ENCODE measurements at regions not wholly inside any gene's neighbourhood (a gene's known extent, or its start where the extent isn't known, plus 50 kb on each side); places are given as distances from the start of the nearest gene placed in this dataset.

GRCh38 chr6:48825501-48826151 lies 637.4 kb downstream of the MMUT start:
- H3K36me3 Mint-ChIP-seq (ENCODE audit: low read depth), result no peaks in the 10 kb centered on the region
- no peaks in the 10 kb centered on the region for H3K27me3 Mint-ChIP-seq (ENCODE audit: low read depth, poor library complexity)
- H3K9me3 Mint-ChIP-seq, result no peaks in the 10 kb centered on the region
- no peak for DNase-seq
- TF ChIP-seq, protein P1, sequence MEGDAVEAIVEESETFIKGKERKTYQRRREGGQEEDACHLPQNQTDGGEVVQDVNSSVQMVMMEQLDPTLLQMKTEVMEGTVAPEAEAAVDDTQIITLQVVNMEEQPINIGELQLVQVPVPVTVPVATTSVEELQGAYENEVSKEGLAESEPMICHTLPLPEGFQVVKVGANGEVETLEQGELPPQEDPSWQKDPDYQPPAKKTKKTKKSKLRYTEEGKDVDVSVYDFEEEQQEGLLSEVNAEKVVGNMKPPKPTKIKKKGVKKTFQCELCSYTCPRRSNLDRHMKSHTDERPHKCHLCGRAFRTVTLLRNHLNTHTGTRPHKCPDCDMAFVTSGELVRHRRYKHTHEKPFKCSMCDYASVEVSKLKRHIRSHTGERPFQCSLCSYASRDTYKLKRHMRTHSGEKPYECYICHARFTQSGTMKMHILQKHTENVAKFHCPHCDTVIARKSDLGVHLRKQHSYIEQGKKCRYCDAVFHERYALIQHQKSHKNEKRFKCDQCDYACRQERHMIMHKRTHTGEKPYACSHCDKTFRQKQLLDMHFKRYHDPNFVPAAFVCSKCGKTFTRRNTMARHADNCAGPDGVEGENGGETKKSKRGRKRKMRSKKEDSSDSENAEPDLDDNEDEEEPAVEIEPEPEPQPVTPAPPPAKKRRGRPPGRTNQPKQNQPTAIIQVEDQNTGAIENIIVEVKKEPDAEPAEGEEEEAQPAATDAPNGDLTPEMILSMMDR (IDR thresholded peaks at IDR 0.05), result no peak
- no peak overlapping the region for H3K27ac Mint-ChIP-seq
- no peaks in the 10 kb centered on the region for H3K4me1 Mint-ChIP-seq
- H3K4me3 Mint-ChIP-seq, result no peak overlapping the region

DNA sequence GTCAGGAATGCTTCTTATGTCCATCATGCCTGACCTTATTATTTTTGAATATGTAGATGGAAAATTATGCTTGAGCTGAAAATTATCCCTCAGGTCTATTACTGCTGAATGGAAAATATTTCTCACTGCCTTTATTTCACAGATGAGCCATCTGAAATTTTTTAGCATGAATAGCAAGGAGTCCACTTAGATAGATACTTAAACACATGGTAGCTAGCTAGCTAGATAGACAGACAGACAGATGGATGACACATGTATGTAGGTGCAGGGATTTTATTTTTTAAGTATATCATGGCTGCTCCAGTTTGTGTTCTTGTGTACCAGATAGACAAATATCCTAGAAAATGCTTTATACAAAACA lies 645.0 kb downstream of the MMUT start:
- Mint-ChIP-seq H3K27me3 (ENCODE audit: low read depth, poor library complexity) (no peaks in the 10 kb centered on the region), H3K27ac (no peak overlapping the region), H3K9me3 (no peaks in the 10 kb centered on the region), H3K36me3 (ENCODE audit: low read depth) (no peaks in the 10 kb centered on the region), H3K4me3 (no peak overlapping the region), H3K4me1 (peaks cover 6% of the 10 kb centered on the region)
- TF ChIP-seq, protein P1 (IDR thresholded peaks at IDR 0.05), result no peak
- no peak for DNase-seq

- Mint-ChIP-seq H3K27ac (no peak overlapping the region), H3K27me3 (ENCODE audit: low read depth, poor library complexity) (no peaks in the 10 kb centered on the region), H3K4me1 (peaks cover 6% of the 10 kb centered on the region), H3K9me3 (no peaks in the 10 kb centered on the region), H3K4me3 (no peak overlapping the region), H3K36me3 (ENCODE audit: low read depth) (no peaks in the 10 kb centered on the region)
- no peak for DNase-seq
- TF ChIP-seq, protein P1 (IDR thresholded peaks at IDR 0.05), result no peak
Observed at GRCh38 chr6:48817333-48818051, 645.6 kb downstream of the MMUT start.

DNA sequence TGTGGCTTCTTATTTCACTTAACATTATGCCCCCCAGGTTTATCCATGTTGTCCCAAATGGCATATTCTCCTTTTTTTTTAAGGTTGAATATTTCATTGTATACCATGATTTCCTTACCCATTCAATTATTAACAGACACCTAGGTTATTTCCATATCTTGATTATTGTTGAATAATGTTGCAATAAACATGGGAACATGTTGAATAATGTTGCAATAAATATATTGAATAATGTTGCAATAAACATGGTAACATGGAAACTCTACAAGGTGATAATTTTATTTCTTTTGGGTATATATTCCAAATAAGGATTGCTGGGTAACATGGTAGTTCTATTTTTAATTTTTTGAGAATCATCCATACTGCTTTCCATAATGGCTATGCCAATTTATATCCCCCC lies 648.1 kb downstream of the MMUT start:
- Mint-ChIP-seq H3K27ac (no peak overlapping the region), H3K4me1 (peaks cover 6% of the 10 kb centered on the region), H3K4me3 (no peak overlapping the region), H3K36me3 (ENCODE audit: low read depth) (no peaks in the 10 kb centered on the region), H3K27me3 (ENCODE audit: low read depth, poor library complexity) (no peaks in the 10 kb centered on the region), H3K9me3 (no peaks in the 10 kb centered on the region)
- TF ChIP-seq, protein P1 (IDR thresholded peaks at IDR 0.05), result no peak
- no peak for DNase-seq

GRCh38 chr6:48813836-48814235 lies 649.2 kb downstream of the MMUT start:
- H3K4me3 Mint-ChIP-seq, result no peak overlapping the region
- H3K4me1 Mint-ChIP-seq, result peaks cover 6% of the 10 kb centered on the region
- H3K27me3 Mint-ChIP-seq (ENCODE audit: low read depth, poor library complexity), result no peaks in the 10 kb centered on the region

More at GRCh38 chr6:48813836-48814235, 649.2 kb downstream of the MMUT start:
- no peak for DNase-seq
- Mint-ChIP-seq H3K36me3 (ENCODE audit: low read depth) (no peaks in the 10 kb centered on the region), H3K9me3 (no peaks in the 10 kb centered on the region), H3K27ac (no peak overlapping the region)
- TF ChIP-seq, protein P1 (IDR thresholded peaks at IDR 0.05), result no peak
